Body of pancreas (tissue), 4 donors: ENCODE measurements at regions not wholly inside any gene's neighbourhood (a gene's known extent, or its start where the extent isn't known, plus 50 kb on each side); places are given as distances from the start of the nearest gene placed in this dataset.

Source experiments
- ATAC-seq: fragments of 150-250 bp; one replicate; pipeline ENCODE4 v1.9.1; 2016
- DNase-seq, 4 donors: peaks; one replicate each; pipeline ENCODE4 v3.0.0-alpha.2; 2019
- H3K27ac ChIP-seq, 4 donors: fragments of 200-600 bp; sonication (generic); 1 replicate in 3 of 4; 2 replicates in 1 of 4; pipeline versions ENCODE4 v1.5.1 to v1.6.1; 2016 to 2019; ENCODE audit warnings: mild to moderate bottlenecking in 1 of 4, mixed read lengths in 1 of 4, moderate library complexity in 1 of 4
- H3K27me3 ChIP-seq, 2 donors: fragments of 200-600 bp; sonication (generic); one replicate each; pipeline ENCODE4 v1.6.0; 2016; ENCODE audit warnings: mild to moderate bottlenecking in 1 of 2
- H3K36me3 ChIP-seq, 2 donors: fragments of 200-600 bp; sonication (generic); replicated peaks in 1 of 2; 2 replicates each; pipeline ENCODE4 v1.5.1; 2016; ENCODE audit warnings: low read depth in 2 of 2; ENCODE audit not compliant: insufficient read depth in 1 of 2
- H3K4me1 ChIP-seq: fragments of 200-600 bp; sonication (generic); one replicate; pipeline ENCODE4 v1.6.0; 2016
- H3K4me3 ChIP-seq, 2 donors: fragments of 200-600 bp; sonication (generic); 1 replicate in 1 of 2; 2 replicates in 1 of 2; pipeline ENCODE4 v1.5.1; 2016 to 2019
- H3K9me3 ChIP-seq, 3 donors: fragments of 200-600 bp; sonication (generic); 1 replicate in 2 of 3; 2 replicates in 1 of 3; pipeline ENCODE4 v1.5.1; 2016
- POLR2A ChIP-seq, 3 donors: fragments of 450-650 bp; IDR thresholded peaks; one replicate each; pipeline ENCODE4 v1.6.1; 2016; ENCODE audit warnings: antibody characterized with exemption in 3 of 3, mild to moderate bottlenecking in 2 of 3
- WGBS, 2 donors: methylation state at CpG; one replicate each; pipeline ENCODE4 v1.1.5; 2017; 5-methylcytosine and 5-hydroxymethylcytosine counted together
- intact Hi-C: fragments of 100-400 bp; cut with DNase I; formaldehyde crosslinking; loops from one replicate; pipeline ENCODE4 v1.15.1; 2023
- TF ChIP-seq, protein P1 (sequence below), 7 experiments: fragments of 450-650 bp in 4 of 7; fragments of 200-600 bp in 3 of 7; sonication (generic) in 3 of 7; IDR thresholded peaks; one replicate each; pipeline ENCODE4 v1.5.1; 2016 to 2019; ENCODE audit warnings: antibody characterized with exemption in 7 of 7

GRCh38 chr14:43123544-43123943, 1383.5 kb downstream of the FSCB start:
- Histone ChIP-seq H3K9me3 (no peaks in the 10 kb centered on the region), H3K27ac (no peak overlapping the region), H3K36me3 (no peaks in the 10 kb centered on the region), H3K27me3 (no peaks in the 10 kb centered on the region), H3K4me3 (no peak overlapping the region), H3K4me1 (no peaks in the 10 kb centered on the region)
- no peak for ATAC-seq
- no peak for DNase-seq
- TF ChIP-seq POLR2A (IDR thresholded peaks at IDR 0.05), result no peak
- TF ChIP-seq, protein P1, sequence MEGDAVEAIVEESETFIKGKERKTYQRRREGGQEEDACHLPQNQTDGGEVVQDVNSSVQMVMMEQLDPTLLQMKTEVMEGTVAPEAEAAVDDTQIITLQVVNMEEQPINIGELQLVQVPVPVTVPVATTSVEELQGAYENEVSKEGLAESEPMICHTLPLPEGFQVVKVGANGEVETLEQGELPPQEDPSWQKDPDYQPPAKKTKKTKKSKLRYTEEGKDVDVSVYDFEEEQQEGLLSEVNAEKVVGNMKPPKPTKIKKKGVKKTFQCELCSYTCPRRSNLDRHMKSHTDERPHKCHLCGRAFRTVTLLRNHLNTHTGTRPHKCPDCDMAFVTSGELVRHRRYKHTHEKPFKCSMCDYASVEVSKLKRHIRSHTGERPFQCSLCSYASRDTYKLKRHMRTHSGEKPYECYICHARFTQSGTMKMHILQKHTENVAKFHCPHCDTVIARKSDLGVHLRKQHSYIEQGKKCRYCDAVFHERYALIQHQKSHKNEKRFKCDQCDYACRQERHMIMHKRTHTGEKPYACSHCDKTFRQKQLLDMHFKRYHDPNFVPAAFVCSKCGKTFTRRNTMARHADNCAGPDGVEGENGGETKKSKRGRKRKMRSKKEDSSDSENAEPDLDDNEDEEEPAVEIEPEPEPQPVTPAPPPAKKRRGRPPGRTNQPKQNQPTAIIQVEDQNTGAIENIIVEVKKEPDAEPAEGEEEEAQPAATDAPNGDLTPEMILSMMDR (IDR thresholded peaks at IDR 0.05), result no peak
- intact Hi-C loops, result no loop called here

DNA sequence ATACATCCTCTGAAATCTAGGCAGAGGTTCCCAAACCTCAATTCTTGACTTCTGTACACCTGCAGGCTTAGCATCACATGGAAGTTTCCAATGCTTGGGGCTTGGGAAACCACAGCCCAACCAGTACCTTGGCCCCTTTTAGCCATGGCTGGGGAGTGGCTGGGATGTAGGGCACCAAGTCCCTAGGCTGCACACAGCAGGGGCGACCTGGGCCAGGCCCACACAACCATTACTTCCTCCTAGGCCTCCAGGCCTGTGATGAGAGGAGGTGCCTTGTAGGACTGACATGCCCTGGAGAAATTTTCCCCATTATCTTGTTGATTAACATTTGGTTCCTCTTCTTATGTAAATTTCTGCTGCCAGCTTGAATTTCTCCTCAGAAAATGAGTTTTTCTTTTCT, 1387.4 kb downstream of the FSCB start:
- no peak overlapping the region for H3K27ac ChIP-seq
- no peak for ATAC-seq
- 50 to 54% methylated on average over 1 of the region's 1 CpG for whole genome bisulfite sequencing, 2 donors
- no peak overlapping the region for H3K4me3 ChIP-seq
- no peaks in the 10 kb centered on the region for H3K4me1 ChIP-seq
- no peaks in the 10 kb centered on the region for H3K27me3 ChIP-seq
- no peaks in the 10 kb centered on the region for H3K9me3 ChIP-seq
- intact Hi-C loops, result no loop called here
- H3K36me3 ChIP-seq, result no peaks in the 10 kb centered on the region
- TF ChIP-seq POLR2A (IDR thresholded peaks at IDR 0.05), result no peak
- TF ChIP-seq, protein P1 (IDR thresholded peaks at IDR 0.05), result no peak
- DNase-seq, result no peak

GRCh38 chr14:43116341-43116740, 1390.7 kb downstream of the FSCB start:
- H3K4me3 ChIP-seq, result no peak overlapping the region
- ATAC-seq (no peak), DNase-seq (no peak)
- no peaks in the 10 kb centered on the region for H3K27me3 ChIP-seq
- no peaks in the 10 kb centered on the region for H3K9me3 ChIP-seq
- H3K4me1 ChIP-seq, result no peaks in the 10 kb centered on the region
- no peaks in the 10 kb centered on the region for H3K36me3 ChIP-seq
- no peak for TF ChIP-seq POLR2A (IDR thresholded peaks at IDR 0.05)
- TF ChIP-seq, protein P1 (IDR thresholded peaks at IDR 0.05), result no peak
- WGBS, 2 donors, result 51 to 59% methylated on average over 3 of the region's 3 CpGs
- no peak overlapping the region for H3K27ac ChIP-seq
- intact Hi-C loops, result no loop called here

DNA sequence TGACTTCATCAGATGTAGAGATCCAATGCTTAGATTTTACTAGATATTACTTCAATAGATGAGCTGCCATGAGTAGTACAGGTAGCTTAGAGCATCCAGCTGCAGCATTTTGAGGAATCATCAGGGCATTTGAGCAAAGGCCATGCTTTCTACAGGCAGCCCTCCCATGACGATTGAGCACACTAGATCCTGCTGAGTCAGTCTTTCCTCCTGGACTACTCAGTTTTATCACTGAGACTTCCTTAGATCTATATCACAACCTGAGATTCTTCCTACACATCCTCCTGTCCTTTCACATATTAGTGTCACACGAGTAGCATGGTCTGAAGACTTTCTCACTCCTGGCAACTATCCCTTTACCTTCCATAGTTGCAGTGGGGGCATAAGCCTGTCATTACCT, 1401.8 kb downstream of the FSCB start:
- DNase-seq, result no peak
- Histone ChIP-seq H3K36me3 (no peaks in the 10 kb centered on the region), H3K4me3 (no peak overlapping the region), H3K27me3 (no peaks in the 10 kb centered on the region), H3K9me3 (no peaks in the 10 kb centered on the region), H3K4me1 (no peaks in the 10 kb centered on the region), H3K27ac (no peak overlapping the region)
- intact Hi-C loops, result no loop called here
- WGBS, 2 donors, result 28 to 50% methylated on average over 2 of the region's 2 CpGs
- no peak for TF ChIP-seq POLR2A (IDR thresholded peaks at IDR 0.05)
- TF ChIP-seq, protein P1 (IDR thresholded peaks at IDR 0.05), result no peak
- ATAC-seq, result no peak

- no peak for DNase-seq
- no peaks in the 10 kb centered on the region for H3K9me3 ChIP-seq
- intact Hi-C loops, result no loop called here
- ATAC-seq, result no peak
- no peaks in the 10 kb centered on the region for H3K27me3 ChIP-seq
- H3K4me1 ChIP-seq, result no peaks in the 10 kb centered on the region
- H3K36me3 ChIP-seq, result no peaks in the 10 kb centered on the region
- H3K4me3 ChIP-seq, result no peak overlapping the region
- H3K27ac ChIP-seq, result no peak overlapping the region
- 66 to 82% methylated on average over 1 of the region's 1 CpG for WGBS, 2 donors
- no peak for TF ChIP-seq POLR2A (IDR thresholded peaks at IDR 0.05)
- TF ChIP-seq, protein P1 (IDR thresholded peaks at IDR 0.05), result no peak
Observed at GRCh38 chr14:43090380-43090779, 1416.7 kb downstream of the FSCB start.
